Body of pancreas (tissue), 4 donors: ENCODE measurements at regions not wholly inside any gene's neighbourhood (a gene's known extent, or its start where the extent isn't known, plus 50 kb on each side); places are given as distances from the start of the nearest gene placed in this dataset.

ENCODE experiments used
- ATAC-seq: fragments of 150-250 bp; one replicate; pipeline ENCODE4 v1.9.1; 2016
- DNase-seq, 4 donors: peaks; one replicate each; pipeline ENCODE4 v3.0.0-alpha.2; 2019
- H3K27ac ChIP-seq, 4 donors: fragments of 200-600 bp; sonication (generic); 1 replicate in 3 of 4; 2 replicates in 1 of 4; pipeline versions ENCODE4 v1.5.1 to v1.6.1; 2016 to 2019; ENCODE audit warnings: mild to moderate bottlenecking in 1 of 4, mixed read lengths in 1 of 4, moderate library complexity in 1 of 4
- H3K27me3 ChIP-seq, 2 donors: fragments of 200-600 bp; sonication (generic); one replicate each; pipeline ENCODE4 v1.6.0; 2016; ENCODE audit warnings: mild to moderate bottlenecking in 1 of 2
- H3K36me3 ChIP-seq, 2 donors: fragments of 200-600 bp; sonication (generic); replicated peaks in 1 of 2; 2 replicates each; pipeline ENCODE4 v1.5.1; 2016; ENCODE audit warnings: low read depth in 2 of 2; ENCODE audit not compliant: insufficient read depth in 1 of 2
- H3K4me1 ChIP-seq: fragments of 200-600 bp; sonication (generic); one replicate; pipeline ENCODE4 v1.6.0; 2016
- H3K4me3 ChIP-seq, 2 donors: fragments of 200-600 bp; sonication (generic); 1 replicate in 1 of 2; 2 replicates in 1 of 2; pipeline ENCODE4 v1.5.1; 2016 to 2019
- H3K9me3 ChIP-seq, 3 donors: fragments of 200-600 bp; sonication (generic); 1 replicate in 2 of 3; 2 replicates in 1 of 3; pipeline ENCODE4 v1.5.1; 2016
- CTCF ChIP-seq, 7 experiments: fragments of 450-650 bp in 4 of 7; fragments of 200-600 bp in 3 of 7; sonication (generic) in 3 of 7; IDR thresholded peaks; one replicate each; pipeline ENCODE4 v1.5.1; 2016 to 2019; ENCODE audit warnings: antibody characterized with exemption in 7 of 7
- POLR2A ChIP-seq, 3 donors: fragments of 450-650 bp; IDR thresholded peaks; one replicate each; pipeline ENCODE4 v1.6.1; 2016; ENCODE audit warnings: antibody characterized with exemption in 3 of 3, mild to moderate bottlenecking in 2 of 3
- WGBS, 2 donors: methylation state at CpG; one replicate each; pipeline ENCODE4 v1.1.5; 2017; 5-methylcytosine and 5-hydroxymethylcytosine counted together
- intact Hi-C: fragments of 100-400 bp; cut with DNase I; formaldehyde crosslinking; loops from one replicate; pipeline ENCODE4 v1.15.1; 2023

- H3K27me3 ChIP-seq: no peaks in the 10 kb centered on the region
- no peak overlapping the region for H3K4me3 ChIP-seq
- intact Hi-C loops: no loop called here
- no peaks in the 10 kb centered on the region for H3K9me3 ChIP-seq
- no peaks in the 10 kb centered on the region for H3K36me3 ChIP-seq
- TF ChIP-seq CTCF (IDR thresholded peaks at IDR 0.05) (no peak), POLR2A (IDR thresholded peaks at IDR 0.05) (no peak)
- WGBS, 2 donors: 35 to 43% methylated on average over 4 of the region's 4 CpGs
- H3K27ac ChIP-seq: no peak overlapping the region
- no peaks in the 10 kb centered on the region for H3K4me1 ChIP-seq
- ATAC-seq (peak; percentile 30), DNase-seq (no peak)
These were observed 586.3 kb downstream of the LRFN5 start for GRCh38 chr14:42192738-42193653.

- intact Hi-C loops: no loop called here
- Histone ChIP-seq H3K9me3 (no peaks in the 10 kb centered on the region), H3K4me1 (no peaks in the 10 kb centered on the region), H3K27me3 (no peaks in the 10 kb centered on the region), H3K27ac (no peak overlapping the region), H3K4me3 (no peak overlapping the region), H3K36me3 (no peaks in the 10 kb centered on the region)
- WGBS, 2 donors: 64 to 93% methylated on average over 1 of the region's 1 CpG
- ATAC-seq (no peak), DNase-seq (no peak)
- TF ChIP-seq CTCF (IDR thresholded peaks at IDR 0.05) (no peak), POLR2A (IDR thresholded peaks at IDR 0.05) (no peak)
These were observed 584.1 kb downstream of the LRFN5 start for GRCh38 chr14:42190744-42191143.

- intact Hi-C loops: no loop called here
- H3K9me3 ChIP-seq: no peaks in the 10 kb centered on the region
- H3K4me1 ChIP-seq: no peaks in the 10 kb centered on the region
- TF ChIP-seq POLR2A (IDR thresholded peaks at IDR 0.05): no peak
- TF ChIP-seq CTCF (IDR thresholded peaks at IDR 0.05): no peak
- H3K27ac ChIP-seq: no peak overlapping the region
- no peaks in the 10 kb centered on the region for H3K27me3 ChIP-seq
- DNase-seq (no peak), ATAC-seq (no peak)
- no peak overlapping the region for H3K4me3 ChIP-seq
- H3K36me3 ChIP-seq: no peaks in the 10 kb centered on the region
These were observed 581.2 kb downstream of the LRFN5 start for GRCh38 chr14:42187846-42188245.

- DNase-seq (no peak), ATAC-seq (no peak)
- Histone ChIP-seq H3K27ac (no peak overlapping the region), H3K9me3 (no peaks in the 10 kb centered on the region), H3K27me3 (no peaks in the 10 kb centered on the region), H3K36me3 (no peaks in the 10 kb centered on the region), H3K4me3 (no peak overlapping the region), H3K4me1 (no peaks in the 10 kb centered on the region)
- intact Hi-C loops: no loop called here
- WGBS, 2 donors: 57% methylated on average over 2 of the region's 2 CpGs
- TF ChIP-seq CTCF (IDR thresholded peaks at IDR 0.05) (no peak), POLR2A (IDR thresholded peaks at IDR 0.05) (no peak)
These were observed 579.0 kb downstream of the LRFN5 start for GRCh38 chr14:42185718-42186117.

GRCh38 chr14:42174357-42174756 lies 567.7 kb downstream of the LRFN5 start:
- no peak for ATAC-seq
- DNase-seq: no peak
- Histone ChIP-seq H3K4me3 (no peak overlapping the region), H3K4me1 (no peaks in the 10 kb centered on the region), H3K27ac (no peak overlapping the region), H3K36me3 (no peaks in the 10 kb centered on the region), H3K9me3 (no peaks in the 10 kb centered on the region), H3K27me3 (no peaks in the 10 kb centered on the region)
- WGBS, 2 donors: 42 to 46% methylated on average over 3 of the region's 3 CpGs
- TF ChIP-seq POLR2A (IDR thresholded peaks at IDR 0.05) (no peak), CTCF (IDR thresholded peaks at IDR 0.05) (no peak)
- intact Hi-C loops: no loop called here
